Upper lobe of left lung (tissue), 4 donors: ENCODE measurements at regions not wholly inside any gene's neighbourhood (a gene's known extent, or its start where the extent isn't known, plus 50 kb on each side); places are given as distances from the start of the nearest gene placed in this dataset.

ENCODE experiments used
- CTCF ChIP-seq, 6 experiments: fragments of 450-650 bp in 4 of 6; fragments of 200-600 bp in 2 of 6; sonication (generic) in 2 of 6; IDR thresholded peaks; one replicate each; pipeline ENCODE4 v1.5.1; 2016 to 2019; ENCODE audit warnings: antibody characterized with exemption in 6 of 6
- POLR2A ChIP-seq, 4 donors: fragments of 450-650 bp; IDR thresholded peaks; one replicate each; pipeline ENCODE4 v1.5.1; 2016 to 2017; ENCODE audit warnings: antibody characterized with exemption in 4 of 4, mild to moderate bottlenecking in 2 of 4
- POLR2AphosphoS5 ChIP-seq, 2 donors: sonication (generic); formaldehyde crosslinking; IDR thresholded peaks; one replicate each; pipeline ENCODE4 v1.5.1; 2017; ENCODE audit warnings: antibody characterized with exemption in 2 of 2

GRCh38 chr12:107145397-107145796 lies 52.0 kb upstream of the CRY1 start:
- TF ChIP-seq POLR2A (IDR thresholded peaks at IDR 0.05) = no peak
- TF ChIP-seq CTCF (IDR thresholded peaks at IDR 0.05) = no peak
- TF ChIP-seq POLR2AphosphoS5 (IDR thresholded peaks at IDR 0.05) = no peak
